ENCODE measurements at regions not wholly inside any gene's neighbourhood (a gene's known extent, or its start where the extent isn't known, plus 50 kb on each side); places are given as distances from the start of the nearest gene placed in this dataset.
"Not testable (repeated sequence)": the region's sequence is repeated elsewhere in the genome, so short reads cannot be mapped to it uniquely, and the experiment has no call there.

DNA sequence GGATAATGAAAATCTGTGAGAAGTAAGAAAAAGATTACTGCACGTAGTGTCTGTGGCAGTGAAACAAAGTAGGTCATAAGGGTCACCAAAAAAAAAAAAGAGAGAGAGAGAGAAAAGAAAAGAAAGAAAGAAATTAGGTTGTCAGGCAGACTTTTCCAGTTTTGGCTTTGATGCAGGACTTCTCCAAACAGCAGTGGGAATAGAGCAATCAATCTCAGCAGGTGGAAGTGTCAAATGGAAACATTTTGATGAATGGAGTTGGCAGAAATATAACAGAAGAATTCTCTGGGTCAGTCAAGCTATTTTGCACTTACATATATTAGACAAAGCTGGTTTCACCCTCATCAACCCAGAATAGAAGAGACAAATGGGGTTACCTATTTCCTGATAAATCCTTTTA, 745.8 kb downstream of the SLC6A15 start:
- no peak for DNase-seq
- no peaks in the 10 kb centered on the region for H3K27me3 Mint-ChIP-seq (ENCODE audit: low read depth)
- peaks cover 0 to 2% of the 10 kb centered on the region in 2 donors for H3K9me3 Mint-ChIP-seq
- no peaks in the 10 kb centered on the region for H3K4me1 Mint-ChIP-seq (ENCODE audit: low read depth)
- H3K4me3 Mint-ChIP-seq = no peak overlapping the region
- H3K36me3 Mint-ChIP-seq (ENCODE audit: insufficient read depth in 2 of 2) = no peaks in the 10 kb centered on the region
- H3K27ac Mint-ChIP-seq = no peak overlapping the region
- no peak for ATAC-seq (replicated peaks in 1 of 2)

- no peaks in the 10 kb centered on the region for H3K36me3 Mint-ChIP-seq (ENCODE audit: insufficient read depth in 2 of 2)
- no peak overlapping the region for H3K4me3 Mint-ChIP-seq
- peaks cover 0 to 2% of the 10 kb centered on the region in 2 donors for H3K9me3 Mint-ChIP-seq
- H3K4me1 Mint-ChIP-seq (ENCODE audit: low read depth) = no peaks in the 10 kb centered on the region
- no peak overlapping the region for H3K27ac Mint-ChIP-seq
- no peaks in the 10 kb centered on the region for H3K27me3 Mint-ChIP-seq (ENCODE audit: low read depth)
- ATAC-seq (replicated peaks in 1 of 2) (no peak), DNase-seq (no peak)
These were observed 746.5 kb downstream of the SLC6A15 start for GRCh38 chr12:84165998-84166571.

DNA sequence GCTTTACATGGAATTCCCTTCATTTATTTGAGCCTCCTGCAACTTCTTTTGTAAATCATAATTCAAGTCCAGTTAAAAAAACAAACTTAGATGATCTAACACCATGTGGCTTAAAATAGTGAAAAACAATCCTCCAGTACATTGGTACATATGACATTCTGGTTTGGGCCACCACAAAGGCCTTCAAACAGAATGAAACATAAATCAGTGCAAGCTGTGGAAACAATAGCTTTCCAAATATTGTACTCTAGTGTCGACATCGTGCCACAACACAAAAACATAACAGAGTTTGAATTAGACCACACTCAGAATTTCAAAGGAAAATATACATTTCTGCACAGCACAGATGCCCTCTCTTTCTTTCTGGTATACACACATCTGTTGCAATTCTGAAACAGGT, 751.3 kb downstream of the SLC6A15 start:
- ATAC-seq (replicated peaks in 1 of 2) (no peak), DNase-seq (no peak)
- Mint-ChIP-seq H3K36me3 (ENCODE audit: insufficient read depth in 2 of 2) (no peaks in the 10 kb centered on the region), H3K27me3 (ENCODE audit: low read depth) (no peaks in the 10 kb centered on the region), H3K4me1 (ENCODE audit: low read depth) (no peaks in the 10 kb centered on the region), H3K4me3 (no peak overlapping the region), H3K27ac (no peak overlapping the region), H3K9me3 (peaks cover 0 to 2% of the 10 kb centered on the region in 2 donors)

- H3K36me3 Mint-ChIP-seq (ENCODE audit: insufficient read depth in 2 of 2) = no peaks in the 10 kb centered on the region
- H3K27ac Mint-ChIP-seq = no peak overlapping the region
- no peak for ATAC-seq (replicated peaks in 1 of 2)
- no peaks in the 10 kb centered on the region for H3K27me3 Mint-ChIP-seq (ENCODE audit: low read depth)
- no peak for DNase-seq
- no peak overlapping the region for H3K4me3 Mint-ChIP-seq
- H3K4me1 Mint-ChIP-seq (ENCODE audit: low read depth) = no peaks in the 10 kb centered on the region
- no peaks in the 10 kb centered on the region for H3K9me3 Mint-ChIP-seq
These were observed 753.3 kb downstream of the SLC6A15 start for GRCh38 chr12:84159260-84159659.

DNA sequence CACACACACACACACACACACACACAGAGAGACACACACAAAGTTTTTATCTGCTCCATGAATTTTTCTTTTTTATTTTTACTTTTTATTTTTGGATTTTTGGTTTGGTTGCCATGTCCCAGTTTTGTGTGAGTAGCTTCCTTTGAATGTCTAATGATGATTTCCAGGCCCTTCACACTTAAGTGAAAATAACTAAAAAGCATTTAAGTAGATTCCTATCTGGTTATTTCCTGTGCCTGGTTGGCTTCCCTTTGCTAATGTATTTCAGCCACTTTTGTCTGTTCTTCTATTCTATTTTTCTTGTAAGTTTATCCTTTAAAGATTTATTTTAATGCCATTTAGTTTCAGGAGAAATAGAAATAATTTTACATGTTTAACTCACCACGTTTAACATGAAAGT, 755.4 kb downstream of the SLC6A15 start:
- H3K4me3 Mint-ChIP-seq = no peak overlapping the region

DNA sequence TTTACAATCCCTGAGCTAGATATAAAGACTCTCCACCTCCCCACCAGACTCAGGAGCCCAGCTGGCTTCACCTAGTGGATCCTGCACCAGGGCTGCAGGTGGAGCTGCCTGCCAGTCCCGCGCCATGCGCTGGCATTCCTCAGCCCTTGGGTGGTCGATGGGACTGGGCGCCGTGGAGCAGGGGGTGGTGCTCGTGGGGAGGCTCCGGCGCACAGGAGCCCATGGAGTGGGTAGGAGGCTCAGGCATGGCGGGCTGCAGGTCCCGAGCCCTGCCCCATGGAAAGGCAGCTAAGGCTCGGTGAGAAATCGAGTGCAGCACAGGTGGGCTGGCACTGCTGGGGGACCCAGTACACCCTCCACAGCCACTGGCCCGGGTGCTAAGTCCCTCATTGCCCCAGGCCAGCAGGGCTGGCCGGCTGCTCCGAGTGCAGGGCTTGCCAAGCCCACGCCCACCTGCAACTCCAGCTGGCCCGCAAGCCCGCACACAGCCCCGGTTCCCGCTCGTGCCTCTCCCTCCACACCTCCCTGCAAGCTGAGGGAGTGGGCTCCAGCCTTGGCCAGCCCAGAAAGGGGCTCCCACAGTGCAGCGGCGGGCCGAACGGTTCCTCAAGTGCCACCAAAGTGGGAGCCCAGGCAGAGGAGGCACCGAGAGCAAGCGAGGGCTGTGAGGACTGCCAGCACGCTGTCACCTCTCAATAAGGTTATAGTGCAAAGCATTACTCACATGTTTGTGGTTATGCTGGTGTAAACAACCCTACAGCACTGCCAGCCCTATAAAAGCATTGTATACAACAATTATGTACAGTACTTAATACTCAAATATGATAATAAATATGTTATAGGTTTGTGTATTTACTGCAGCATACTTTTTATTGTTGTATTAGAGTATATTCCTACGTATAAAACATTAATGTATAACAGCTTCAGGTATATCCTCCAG, 757.3 kb downstream of the SLC6A15 start:
- H3K27me3 Mint-ChIP-seq (ENCODE audit: low read depth); H3K4me1 Mint-ChIP-seq (ENCODE audit: low read depth); H3K4me3 Mint-ChIP-seq; H3K36me3 Mint-ChIP-seq (ENCODE audit: insufficient read depth in 2 of 2); H3K9me3 Mint-ChIP-seq; DNase-seq; ATAC-seq (replicated peaks in 1 of 2); H3K27ac Mint-ChIP-seq: not testable (repeated sequence)

More for the DNA sequence above, 755.4 kb downstream of the SLC6A15 start:
- no peaks in the 10 kb centered on the region for H3K36me3 Mint-ChIP-seq (ENCODE audit: insufficient read depth in 2 of 2)
- H3K9me3 Mint-ChIP-seq = peaks cover 1 to 2% of the 10 kb centered on the region in 2 donors
- no peak for DNase-seq
- H3K27ac Mint-ChIP-seq = no peak overlapping the region
- H3K4me1 Mint-ChIP-seq (ENCODE audit: low read depth) = no peaks in the 10 kb centered on the region
- no peaks in the 10 kb centered on the region for H3K27me3 Mint-ChIP-seq (ENCODE audit: low read depth)
- no peak for ATAC-seq (replicated peaks in 1 of 2)

- H3K36me3 Mint-ChIP-seq (ENCODE audit: insufficient read depth in 2 of 2); H3K4me1 Mint-ChIP-seq (ENCODE audit: low read depth); ATAC-seq (replicated peaks in 1 of 2); H3K27ac Mint-ChIP-seq; H3K9me3 Mint-ChIP-seq; DNase-seq; H3K4me3 Mint-ChIP-seq; H3K27me3 Mint-ChIP-seq (ENCODE audit: low read depth): not testable (repeated sequence)
These were observed 758.1 kb downstream of the SLC6A15 start for GRCh38 chr12:84154439-84154990.

DNA sequence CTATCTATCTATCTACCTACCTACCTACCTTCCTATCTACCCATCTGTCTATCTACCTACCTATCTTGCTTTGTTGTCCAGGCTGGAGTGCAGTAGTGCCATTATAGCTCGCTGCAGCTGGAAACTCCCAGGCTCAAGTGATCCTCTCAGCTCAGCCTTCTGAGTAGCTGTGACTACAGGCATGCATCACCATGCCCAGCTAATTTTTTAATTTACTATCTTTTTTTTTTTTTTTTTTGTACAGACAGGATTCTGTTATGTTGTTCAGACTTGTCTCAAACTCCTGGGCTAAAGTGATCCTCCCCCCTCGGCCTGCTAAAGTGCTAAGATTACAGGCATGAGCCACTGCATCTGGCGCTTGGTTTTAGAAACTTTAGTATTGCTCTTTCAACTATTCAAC, 762.4 kb downstream of the SLC6A15 start:
- H3K27me3 Mint-ChIP-seq (ENCODE audit: low read depth) = no peaks in the 10 kb centered on the region
- no peaks in the 10 kb centered on the region for H3K4me1 Mint-ChIP-seq (ENCODE audit: low read depth)
- peaks cover 8 to 9% of the 10 kb centered on the region in 2 donors for H3K9me3 Mint-ChIP-seq
- DNase-seq = no peak
- H3K4me3 Mint-ChIP-seq = no peak overlapping the region
- peaks cover 2 to 3% of the 10 kb centered on the region in 2 donors for H3K36me3 Mint-ChIP-seq (ENCODE audit: insufficient read depth in 2 of 2)
- ATAC-seq (replicated peaks in 1 of 2) = no peak
- no peak overlapping the region for H3K27ac Mint-ChIP-seq

DNA sequence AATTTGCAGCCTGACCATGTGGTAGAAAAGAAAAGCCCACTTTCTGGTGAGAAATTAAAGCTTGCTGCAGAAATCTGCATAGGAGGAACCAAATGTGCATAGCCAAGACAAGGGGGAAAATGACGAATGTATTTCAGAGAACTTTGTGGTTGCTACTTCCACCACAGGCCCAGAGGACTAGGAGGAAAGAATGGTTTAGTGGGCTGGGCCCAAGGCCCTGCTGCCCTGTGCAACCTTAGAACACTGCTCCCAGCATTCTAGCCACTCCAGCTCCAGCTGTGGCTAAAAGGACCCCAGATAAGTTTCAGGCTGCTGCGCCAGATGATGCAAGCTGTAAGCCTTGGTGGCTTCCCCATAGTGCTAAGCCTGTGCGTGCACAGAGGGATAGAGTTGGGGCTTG, 764.3 kb downstream of the SLC6A15 start:
- DNase-seq (no peak), ATAC-seq (replicated peaks in 1 of 2) (no peak)
- Mint-ChIP-seq H3K9me3 (peaks cover 8 to 12% of the 10 kb centered on the region in 2 donors), H3K27me3 (ENCODE audit: low read depth) (no peaks in the 10 kb centered on the region), H3K27ac (no peak overlapping the region), H3K36me3 (ENCODE audit: insufficient read depth in 2 of 2) (peaks cover 3% of the 10 kb centered on the region in 2 donors), H3K4me3 (no peak overlapping the region), H3K4me1 (ENCODE audit: low read depth) (no peaks in the 10 kb centered on the region)

DNA sequence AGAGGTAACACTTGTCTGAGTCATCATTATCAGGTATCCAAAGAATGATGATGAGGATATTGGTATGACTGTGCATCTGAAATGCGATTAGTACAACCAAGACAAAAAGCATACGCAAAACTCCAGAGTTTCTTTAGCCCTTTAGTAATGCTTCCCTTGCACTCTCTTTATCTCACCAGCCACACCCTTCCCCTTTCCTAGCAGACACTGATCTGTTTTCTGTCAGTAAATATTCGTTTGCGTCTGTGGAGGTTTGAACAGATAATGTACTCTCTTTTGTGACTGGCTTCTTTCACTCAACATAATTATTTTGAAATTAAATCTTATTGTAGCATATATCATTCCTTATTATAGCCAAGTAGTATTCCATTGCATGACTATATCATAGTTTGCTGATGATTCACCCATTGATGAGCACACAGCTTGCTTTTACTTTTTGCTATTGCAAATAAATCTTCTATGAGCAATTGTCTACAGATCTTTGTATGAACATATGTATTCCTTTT, 775.7 kb downstream of the SLC6A15 start:
- no peak for DNase-seq
- no peak for ATAC-seq (replicated peaks in 1 of 2)
- no peak overlapping the region for H3K4me3 Mint-ChIP-seq
- no peaks in the 10 kb centered on the region for H3K27me3 Mint-ChIP-seq (ENCODE audit: low read depth)
- no peaks in the 10 kb centered on the region for H3K36me3 Mint-ChIP-seq (ENCODE audit: insufficient read depth in 2 of 2)
- peaks cover 0 to 1% of the 10 kb centered on the region in 2 donors for H3K9me3 Mint-ChIP-seq
- no peak overlapping the region for H3K27ac Mint-ChIP-seq
- no peaks in the 10 kb centered on the region for H3K4me1 Mint-ChIP-seq (ENCODE audit: low read depth)

GRCh38 chr12:84135586-84136279, 776.9 kb downstream of the SLC6A15 start:
- H3K27me3 Mint-ChIP-seq (ENCODE audit: low read depth) = no peaks in the 10 kb centered on the region
- H3K27ac Mint-ChIP-seq = no peak overlapping the region
- H3K36me3 Mint-ChIP-seq (ENCODE audit: insufficient read depth in 2 of 2) = no peaks in the 10 kb centered on the region
- H3K9me3 Mint-ChIP-seq = peaks cover 0 to 1% of the 10 kb centered on the region in 2 donors
- DNase-seq = no peak
- H3K4me1 Mint-ChIP-seq (ENCODE audit: low read depth) = no peaks in the 10 kb centered on the region
- H3K4me3 Mint-ChIP-seq = no peak overlapping the region
- ATAC-seq (replicated peaks in 1 of 2) = no peak

GRCh38 chr12:84134797-84135366, 777.7 kb downstream of the SLC6A15 start:
- Mint-ChIP-seq H3K4me1 (ENCODE audit: low read depth) (no peaks in the 10 kb centered on the region), H3K27me3 (ENCODE audit: low read depth) (no peaks in the 10 kb centered on the region), H3K27ac (no peak overlapping the region), H3K4me3 (no peak overlapping the region), H3K9me3 (peaks cover 0 to 1% of the 10 kb centered on the region in 2 donors), H3K36me3 (ENCODE audit: insufficient read depth in 2 of 2) (no peaks in the 10 kb centered on the region)
- DNase-seq (no peak), ATAC-seq (replicated peaks in 1 of 2) (no peak)
